Endothelial cell of umbilical vein (primary cell): ENCODE measurements at regions not wholly inside any gene's neighbourhood (a gene's known extent, or its start where the extent isn't known, plus 50 kb on each side); places are given as distances from the start of the nearest gene placed in this dataset.
A peak's percentile ranks its signal among the peaks of the same experiment; 100 is the strongest.

Experiments used
- BruUV-seq: library from RNA; stranded (reverse); fragments of 400-500 nt; replicated peaks from 2 replicates; lab custom pipeline; 2021; lab: Mats Ljungman, UMichigan
- CTCF ChIA-PET: fragments of 300-600, 350-600 bp; sonication (Branson Sonifier 250); formaldehyde crosslinking; loops from one replicate; lab custom pipeline; 2021; ENCODE audit warnings: antibody characterized with exemption, inconsistent platforms; lab: Charles Lee
- POLR2A ChIA-PET: fragments of 300-600, 350-600 bp; sonication (Branson Sonifier 250); formaldehyde crosslinking; loops from one replicate; lab custom pipeline; 2021; ENCODE audit warnings: antibody characterized with exemption, inconsistent platforms; lab: Charles Lee
- DNase-seq: peaks from one replicate; pipeline ENCODE4 v3.0.0-alpha.2; 2011; ENCODE audit warnings: low read depth, low spot score
- FAIRE-seq: peaks from 2 replicates; lab custom pipeline; 2011; peaks lifted over from hg19 to GRCh38; lab: Jason Lieb, UNC
- H2AFZ ChIP-seq: 2 replicates; pipeline ENCODE4 v1.6.0; 2012; ENCODE audit warnings: low read depth, low read length, control low read depth, inconsistent platforms
- H3K27ac ChIP-seq: 2 replicates; pipeline ENCODE4 v1.5.1; 2011; ENCODE audit warnings: low read depth, mild to moderate bottlenecking, control low read depth, low read length, moderate library complexity; ENCODE audit not compliant: insufficient read depth
- H3K27me3 ChIP-seq, 2 experiments: 2 replicates each; pipeline versions ENCODE4 v1.6.0 to v1.6.1; 2011; ENCODE audit warnings: low read length in 2 of 2, mixed read lengths in 1 of 2; ENCODE audit not compliant: control insufficient read depth in 2 of 2, insufficient read depth in 2 of 2
- H3K36me3 ChIP-seq, 2 experiments: 2 replicates in 1 of 2; 3 replicates in 1 of 2; pipeline ENCODE4 v1.5.1; 2011; ENCODE audit warnings: low read length in 2 of 2, mild to moderate bottlenecking in 1 of 2, moderate library complexity in 1 of 2; ENCODE audit not compliant: control insufficient read depth in 2 of 2, insufficient read depth in 2 of 2; ENCODE audit errors: extremely low read depth in 1 of 2
- H3K4me1 ChIP-seq: 3 replicates; pipeline ENCODE4 v1.5.1; 2011; ENCODE audit warnings: mild to moderate bottlenecking, low read length; ENCODE audit not compliant: control insufficient read depth, insufficient read depth; ENCODE audit errors: extremely low read depth
- H3K4me2 ChIP-seq: 2 replicates; pipeline ENCODE4 v1.6.1; 2011; ENCODE audit warnings: low read length, control low read depth, mixed read lengths; ENCODE audit not compliant: insufficient read depth
- H3K4me3 ChIP-seq, 3 experiments: fragments of 200-600 bp in 1 of 3; sonication (generic), shearing (Covaris generic) in 1 of 3; replicated peaks in 1 of 3; 2 replicates each; pipeline ENCODE4 v1.5.1; 2011 to 2016; ENCODE audit warnings: control low read depth in 3 of 3, low read length in 3 of 3, mild to moderate bottlenecking in 2 of 3, inconsistent platforms in 1 of 3, low read depth in 1 of 3, moderate library complexity in 1 of 3; ENCODE audit not compliant: insufficient read depth in 1 of 3
- H3K79me2 ChIP-seq: 2 replicates; pipeline ENCODE4 v1.6.0; 2012; ENCODE audit warnings: low read length, inconsistent platforms; ENCODE audit not compliant: control insufficient read depth, insufficient read depth
- H3K9ac ChIP-seq: replicated peaks from 2 replicates; pipeline ENCODE3; 2011; ENCODE audit warnings: low read length, control low read depth; ENCODE audit not compliant: insufficient read depth; ENCODE audit errors: extremely low read depth
- H3K9me1 ChIP-seq: replicated peaks from 3 replicates; pipeline ENCODE4 v1.6.0; 2011; ENCODE audit warnings: mild to moderate bottlenecking, low read length; ENCODE audit not compliant: control insufficient read depth, insufficient read depth; ENCODE audit errors: extremely low read depth
- H3K9me3 ChIP-seq: replicated peaks from 2 replicates; pipeline ENCODE4 v1.5.1; 2012; ENCODE audit warnings: low read length, inconsistent platforms; ENCODE audit not compliant: control insufficient read depth, insufficient read depth
- H4K20me1 ChIP-seq: replicated peaks from 2 replicates; pipeline ENCODE3; 2011; ENCODE audit warnings: mild to moderate bottlenecking, low read length; ENCODE audit not compliant: control insufficient read depth, insufficient read depth; ENCODE audit errors: extremely low read depth
- CTCF ChIP-seq, 2 donors: IDR thresholded peaks; 1 replicate in 1 of 2; 2 replicates in 1 of 2; pipeline ENCODE4 v1.5.1; 2011; ENCODE audit warnings: low read length in 2 of 2, mild to moderate bottlenecking in 2 of 2, moderate library complexity in 2 of 2, control low read depth in 1 of 2, inconsistent platforms in 1 of 2, low read depth in 1 of 2; ENCODE audit not compliant: insufficient read depth in 1 of 2; ENCODE audit errors: extremely low read depth in 1 of 2
- EZH2 ChIP-seq: IDR thresholded peaks from 2 replicates; pipeline ENCODE4 v1.6.1; 2012; ENCODE audit warnings: borderline replicate concordance, low read depth, mild to moderate bottlenecking, moderate library complexity, low read length, inconsistent platforms; ENCODE audit not compliant: severe bottlenecking
- FOS ChIP-seq: IDR thresholded peaks from 2 replicates; pipeline ENCODE4 v1.6.1; 2011; ENCODE audit warnings: mild to moderate bottlenecking, low read length, moderate library complexity, borderline replicate concordance; ENCODE audit not compliant: insufficient read depth
- GATA2 ChIP-seq: IDR thresholded peaks from 2 replicates; pipeline ENCODE4 v1.7.0; 2011; ENCODE audit warnings: low read depth, mild to moderate bottlenecking, moderate library complexity, mixed read lengths, low read length; ENCODE audit not compliant: insufficient read length, insufficient read depth
- JUN ChIP-seq: IDR thresholded peaks from 2 replicates; pipeline ENCODE4 v1.6.1; 2011; ENCODE audit warnings: borderline replicate concordance, low read depth; ENCODE audit not compliant: insufficient read length, insufficient read depth
- MAX ChIP-seq: IDR thresholded peaks from 2 replicates; pipeline ENCODE4 v1.6.1; 2011; ENCODE audit not compliant: insufficient read depth, insufficient read length
- MYC ChIP-seq: IDR thresholded peaks from one replicate; pipeline ENCODE4 v1.6.1; 2011; ENCODE audit warnings: mild to moderate bottlenecking, low read depth, low read length
- POLR2A ChIP-seq: IDR thresholded peaks from 2 replicates; pipeline ENCODE4 v1.6.1; 2012; ENCODE audit warnings: low read depth, mild to moderate bottlenecking, control low read depth, low read length
- POLR2AphosphoS5 ChIP-seq: IDR thresholded peaks from 2 replicates; pipeline ENCODE4 v1.6.1; 2012; ENCODE audit warnings: low read depth, mild to moderate bottlenecking, control low read depth, low read length, moderate library complexity; ENCODE audit not compliant: insufficient read depth
- dilution Hi-C: fragments of 300-500 bp; cut with MboI; formaldehyde crosslinking; loops from one replicate; pipeline ENCODE4 v1.15.0; 2019; ENCODE audit warnings: low sequenced_read_pairs; ENCODE audit not compliant: extremely low pct_ligation_motif_present
- intact Hi-C: fragments of 100-400 bp; cut with micrococcal nuclease; formaldehyde crosslinking; loops from one replicate; pipeline ENCODE4 v1.10.0; 2022

- H3K4me3 ChIP-seq: no peak overlapping the region
- H3K27ac ChIP-seq: no peak overlapping the region
- peak overlapping the region; percentile 80 for H2AFZ ChIP-seq
- DNase-seq (no peak), FAIRE-seq (no peak)
- no peaks in the 10 kb centered on the region for H3K36me3 ChIP-seq
- H3K9ac ChIP-seq: no peak overlapping the region
- CTCF ChIA-PET: interaction anchor here (1.1 to 1.7 kb wide), 3 partner anchors 9 to 30 kb away, joined by 3 to 4 read pairs (median 3); no protein-coding TSS in a partner anchor
- POLR2A ChIA-PET: no interaction called here
- no peaks in the 10 kb centered on the region for H4K20me1 ChIP-seq
- H3K9me3 ChIP-seq: no peaks in the 10 kb centered on the region
- intact Hi-C loops: no loop called here
- H3K4me2 ChIP-seq: peak overlapping the region; percentile 56
- no TSS peak for BruUV-seq
- no peaks in the 10 kb centered on the region for H3K9me1 ChIP-seq
- TF ChIP-seq FOS (no peak), POLR2AphosphoS5 (no peak), JUN (no peak), MAX (no peak), CTCF (IDR thresholded peaks at IDR 0.05; ENCODE audit: extremely low read depth in 1 of 2, insufficient read depth in 1 of 2, low read depth in 1 of 2, low read length in 2 of 2) (no peak), POLR2A (no peak), GATA2 (no peak), MYC (no peak), EZH2 (no peak)
- H3K27me3 ChIP-seq: no peaks in the 10 kb centered on the region
- dilution Hi-C loops: no loop called here
- peaks cover 9% of the 10 kb centered on the region for H3K4me1 ChIP-seq
- no peaks in the 10 kb centered on the region for H3K79me2 ChIP-seq
These were observed 69.5 kb upstream of the SPTBN1 start for GRCh38 chr2:54386585-54386984.
